ENCODE measurements at regions not wholly inside any gene's neighbourhood (a gene's known extent, or its start where the extent isn't known, plus 50 kb on each side); places are given as distances from the start of the nearest gene placed in this dataset.

GRCh38 chr11:86143087-86144030, 74.5 kb upstream of the PICALM start:
- intact Hi-C loops (cut with DNase I) = no loop called here
- no peak overlapping the region for H3K4me3 ChIP-seq
- no peaks in the 10 kb centered on the region for H3K4me1 ChIP-seq
- H3K27me3 ChIP-seq = no peaks in the 10 kb centered on the region
- H3K36me3 ChIP-seq = no peaks in the 10 kb centered on the region
- no peak overlapping the region for H3K27ac ChIP-seq
- H3K9me3 ChIP-seq = no peaks in the 10 kb centered on the region
- TF ChIP-seq POLR2A (IDR thresholded peaks at IDR 0.05) (no peak), CTCF (IDR thresholded peaks at IDR 0.05) (no peak), POLR2AphosphoS5 (IDR thresholded peaks at IDR 0.05; ENCODE audit: insufficient read depth in 1 of 2, low read depth in 1 of 2) (no peak)
- no peak for DNase-seq (ENCODE audit: extremely low spot score in 2 of 2)

DNA sequence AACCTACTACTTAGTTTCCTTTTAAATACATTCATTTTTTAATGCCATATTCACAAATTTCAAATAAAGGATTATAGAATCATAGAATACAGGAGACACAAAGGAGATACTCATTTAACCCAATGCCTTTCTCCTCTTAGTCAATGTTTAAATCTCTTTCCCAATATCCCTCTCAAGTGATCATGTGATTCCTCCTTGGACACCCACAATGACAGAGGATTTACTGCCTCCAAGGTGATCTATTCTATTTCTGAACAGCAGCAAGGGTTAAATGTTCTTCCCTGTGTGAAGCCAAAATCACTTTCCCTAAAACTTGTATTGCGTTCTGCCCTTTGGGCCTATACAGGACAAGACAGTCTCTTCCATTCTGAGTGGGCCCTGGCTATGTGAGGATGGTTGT, 73.3 kb upstream of the PICALM start:
- Histone ChIP-seq H3K27me3 (no peaks in the 10 kb centered on the region), H3K9me3 (no peaks in the 10 kb centered on the region), H3K4me3 (no peak overlapping the region), H3K36me3 (no peaks in the 10 kb centered on the region), H3K4me1 (no peaks in the 10 kb centered on the region), H3K27ac (no peak overlapping the region)
- intact Hi-C loops (cut with DNase I) = no loop called here
- DNase-seq (ENCODE audit: extremely low spot score in 2 of 2) = no peak
- TF ChIP-seq POLR2AphosphoS5 (IDR thresholded peaks at IDR 0.05; ENCODE audit: insufficient read depth in 1 of 2, low read depth in 1 of 2) (no peak), CTCF (IDR thresholded peaks at IDR 0.05) (no peak), POLR2A (IDR thresholded peaks at IDR 0.05) (no peak)

GRCh38 chr11:86141727-86142126, 72.8 kb upstream of the PICALM start:
- H3K27ac ChIP-seq = no peak overlapping the region
- no peak overlapping the region for H3K4me3 ChIP-seq
- no peak for DNase-seq (ENCODE audit: extremely low spot score in 2 of 2)
- intact Hi-C loops (cut with DNase I) = no loop called here
- H3K4me1 ChIP-seq = no peaks in the 10 kb centered on the region
- H3K36me3 ChIP-seq = no peaks in the 10 kb centered on the region
- TF ChIP-seq CTCF (IDR thresholded peaks at IDR 0.05) (no peak), POLR2AphosphoS5 (IDR thresholded peaks at IDR 0.05; ENCODE audit: insufficient read depth in 1 of 2, low read depth in 1 of 2) (no peak), POLR2A (IDR thresholded peaks at IDR 0.05) (no peak)
- H3K9me3 ChIP-seq = no peaks in the 10 kb centered on the region
- H3K27me3 ChIP-seq = no peaks in the 10 kb centered on the region

GRCh38 chr11:86140334-86140990, 71.6 kb upstream of the PICALM start:
- H3K4me3 ChIP-seq = no peak overlapping the region
- no peaks in the 10 kb centered on the region for H3K4me1 ChIP-seq
- intact Hi-C loops (cut with DNase I) = no loop called here
- no peak for DNase-seq (ENCODE audit: extremely low spot score in 2 of 2)
- no peaks in the 10 kb centered on the region for H3K27me3 ChIP-seq
- H3K27ac ChIP-seq = no peak overlapping the region
- no peaks in the 10 kb centered on the region for H3K9me3 ChIP-seq
- no peaks in the 10 kb centered on the region for H3K36me3 ChIP-seq
- TF ChIP-seq CTCF (IDR thresholded peaks at IDR 0.05) = no peak
- no peak for TF ChIP-seq POLR2AphosphoS5 (IDR thresholded peaks at IDR 0.05; ENCODE audit: insufficient read depth in 1 of 2, low read depth in 1 of 2)
- TF ChIP-seq POLR2A (IDR thresholded peaks at IDR 0.05) = no peak

GRCh38 chr11:86138958-86139357, 70.1 kb upstream of the PICALM start:
- Histone ChIP-seq H3K4me1 (no peaks in the 10 kb centered on the region), H3K27me3 (no peaks in the 10 kb centered on the region), H3K4me3 (no peak overlapping the region), H3K9me3 (no peaks in the 10 kb centered on the region), H3K36me3 (no peaks in the 10 kb centered on the region), H3K27ac (no peak overlapping the region)
- TF ChIP-seq POLR2A (IDR thresholded peaks at IDR 0.05) (no peak), CTCF (IDR thresholded peaks at IDR 0.05) (no peak), POLR2AphosphoS5 (IDR thresholded peaks at IDR 0.05; ENCODE audit: insufficient read depth in 1 of 2, low read depth in 1 of 2) (no peak)
- no peak for DNase-seq (ENCODE audit: extremely low spot score in 2 of 2)
- intact Hi-C loops (cut with DNase I) = no loop called here
